ENCODE measurements at regions not wholly inside any gene's neighbourhood (a gene's known extent, or its start where the extent isn't known, plus 50 kb on each side); places are given as distances from the start of the nearest gene placed in this dataset.

DNA sequence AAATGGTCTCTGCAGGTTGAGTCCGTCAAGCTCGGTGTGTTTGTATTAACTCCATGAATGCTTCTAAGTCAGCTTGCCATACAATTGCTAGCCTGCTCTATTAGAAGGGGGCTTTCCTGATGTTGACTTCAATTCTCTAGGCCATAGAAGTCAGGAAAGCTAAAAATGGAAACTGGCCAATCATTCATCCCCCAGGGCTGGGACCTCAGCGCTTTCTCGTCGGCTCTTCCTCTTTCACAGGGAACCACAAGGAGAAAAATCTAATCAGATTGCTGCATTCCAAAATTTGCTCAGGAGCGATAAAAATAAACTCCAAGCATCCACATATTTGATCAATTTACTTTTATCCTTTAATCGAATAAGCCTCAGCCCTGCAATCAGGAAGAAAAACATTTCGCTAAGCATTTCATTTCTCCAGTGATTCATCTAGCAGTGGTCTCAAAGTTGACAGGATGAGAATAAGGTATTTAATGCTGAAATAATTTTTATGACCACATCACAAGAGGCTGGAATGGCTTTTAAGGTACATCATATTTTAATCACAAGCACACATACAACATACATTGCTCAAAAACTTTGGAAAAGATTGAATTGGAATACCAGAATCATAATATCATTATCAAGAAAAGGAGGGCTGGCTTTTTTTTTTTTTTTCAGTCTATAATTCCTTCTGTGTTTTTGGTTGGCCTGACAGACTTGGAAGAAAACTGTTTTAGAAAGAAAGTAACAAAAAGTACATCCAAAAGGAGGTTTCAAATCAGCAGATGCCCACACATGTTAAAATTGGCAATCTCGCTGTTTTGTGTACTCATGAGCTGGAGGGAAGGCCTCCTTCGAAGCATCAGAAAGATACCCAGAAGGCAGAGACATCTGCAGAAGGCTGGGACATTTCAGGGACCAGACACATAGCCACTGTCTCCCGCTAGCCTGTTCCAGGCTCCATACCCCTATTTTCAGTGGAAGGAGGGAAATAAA lies 316.3 kb downstream of the NUAK1 start:
- TF ChIP-seq SP1 (IDR thresholded peaks at IDR 0.05) (no peak), NFRKB (IDR thresholded peaks at IDR 0.05) (no peak), ARNT (IDR thresholded peaks at IDR 0.05) (no peak), SUZ12 (IDR thresholded peaks at IDR 0.05) (no peak)
- ChIA-PET POLR2A (no interaction called here), CTCF (no interaction called here)
- DNase-seq (ENCODE audit: extremely low spot score), result no peak

- TF ChIP-seq, protein P1, sequence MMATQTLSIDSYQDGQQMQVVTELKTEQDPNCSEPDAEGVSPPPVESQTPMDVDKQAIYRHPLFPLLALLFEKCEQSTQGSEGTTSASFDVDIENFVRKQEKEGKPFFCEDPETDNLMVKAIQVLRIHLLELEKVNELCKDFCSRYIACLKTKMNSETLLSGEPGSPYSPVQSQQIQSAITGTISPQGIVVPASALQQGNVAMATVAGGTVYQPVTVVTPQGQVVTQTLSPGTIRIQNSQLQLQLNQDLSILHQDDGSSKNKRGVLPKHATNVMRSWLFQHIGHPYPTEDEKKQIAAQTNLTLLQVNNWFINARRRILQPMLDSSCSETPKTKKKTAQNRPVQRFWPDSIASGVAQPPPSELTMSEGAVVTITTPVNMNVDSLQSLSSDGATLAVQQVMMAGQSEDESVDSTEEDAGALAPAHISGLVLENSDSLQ (IDR thresholded peaks at IDR 0.05), result no peak
- TF ChIP-seq FOXA1 (IDR thresholded peaks at IDR 0.05) (no peak), LEF1 (IDR thresholded peaks at IDR 0.05; ENCODE audit: borderline replicate concordance) (no peak), NFRKB (IDR thresholded peaks at IDR 0.05) (no peak), CTBP1 (IDR thresholded peaks at IDR 0.05; ENCODE audit: borderline replicate concordance) (no peak), SP1 (IDR thresholded peaks at IDR 0.05) (no peak), ZNF384 (IDR thresholded peaks at IDR 0.05) (no peak), HDGF (IDR thresholded peaks at IDR 0.05; ENCODE audit: borderline replicate concordance) (no peak), BHLHE40 (IDR thresholded peaks at IDR 0.05; ENCODE audit: borderline replicate concordance) (no peak), SUZ12 (IDR thresholded peaks at IDR 0.05) (no peak), ARNT (IDR thresholded peaks at IDR 0.05) (no peak), FOXK2 (IDR thresholded peaks at IDR 0.05) (no peak), L3MBTL2 (conservative IDR thresholded peaks at IDR 0.05) (no peak), FOXM1 (IDR thresholded peaks at IDR 0.05; ENCODE audit: borderline replicate concordance) (no peak), ELF4 (IDR thresholded peaks at IDR 0.05) (no peak), TARDBP (IDR thresholded peaks at IDR 0.05) (no peak)
- ChIA-PET POLR2A (no interaction called here), CTCF (no interaction called here)
- DNase-seq (ENCODE audit: extremely low spot score), result no peak
These were observed 314.9 kb downstream of the NUAK1 start for GRCh38 chr12:105823810-105824209.

DNA sequence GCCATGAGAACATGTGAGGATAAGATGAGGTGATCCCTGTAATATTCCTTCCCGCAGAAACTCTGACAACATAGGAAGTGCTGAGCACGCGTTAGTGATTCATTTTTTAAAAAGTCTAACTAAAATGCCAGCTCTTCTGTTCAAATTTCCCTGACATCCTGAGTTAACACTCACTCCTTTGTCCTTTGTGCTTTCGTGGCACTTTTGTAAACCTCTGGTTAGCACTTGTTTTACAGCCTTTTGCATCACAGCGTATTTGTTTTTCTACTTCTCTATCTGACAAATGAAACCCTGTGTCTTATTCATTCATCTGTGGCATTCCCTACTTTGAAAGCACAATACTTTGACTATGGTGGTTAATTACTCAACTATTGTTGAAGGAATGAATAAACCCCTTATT lies 313.6 kb downstream of the NUAK1 start:
- POLR2A ChIA-PET, result no interaction called here
- TF ChIP-seq SUZ12 (IDR thresholded peaks at IDR 0.05) (no peak), NFRKB (IDR thresholded peaks at IDR 0.05) (no peak)
- no peak for DNase-seq (ENCODE audit: extremely low spot score)
- CTCF ChIA-PET, result no interaction called here

DNA sequence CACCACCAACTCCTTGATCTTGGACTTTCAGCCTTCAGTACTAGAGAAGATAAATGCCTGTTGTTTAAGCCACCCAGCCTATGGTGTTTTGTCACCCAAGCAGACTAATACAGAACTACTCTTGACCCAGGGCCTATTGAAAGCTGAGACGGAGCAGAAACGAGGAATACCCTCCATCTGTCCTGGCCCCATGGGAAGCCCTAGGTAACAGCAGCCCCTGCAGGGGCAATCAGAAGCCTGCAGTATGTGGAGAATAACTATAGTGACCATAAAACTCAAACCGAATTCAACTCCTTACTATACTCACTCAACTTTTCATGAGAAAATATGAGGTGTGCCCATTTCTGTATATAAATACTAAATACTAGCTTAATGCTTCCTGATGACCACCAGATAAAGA lies 307.4 kb downstream of the NUAK1 start:
- TF ChIP-seq LEF1 (IDR thresholded peaks at IDR 0.05; ENCODE audit: borderline replicate concordance) (no peak), SP1 (IDR thresholded peaks at IDR 0.05) (no peak), TARDBP (IDR thresholded peaks at IDR 0.05) (no peak), FOXA1 (IDR thresholded peaks at IDR 0.05) (no peak), HDGF (IDR thresholded peaks at IDR 0.05; ENCODE audit: borderline replicate concordance) (no peak), NFRKB (IDR thresholded peaks at IDR 0.05) (no peak), ZNF384 (IDR thresholded peaks at IDR 0.05) (no peak), CTBP1 (IDR thresholded peaks at IDR 0.05; ENCODE audit: borderline replicate concordance) (no peak), L3MBTL2 (conservative IDR thresholded peaks at IDR 0.05) (no peak), ARNT (IDR thresholded peaks at IDR 0.05) (no peak), BHLHE40 (IDR thresholded peaks at IDR 0.05; ENCODE audit: borderline replicate concordance) (no peak), FOXM1 (IDR thresholded peaks at IDR 0.05; ENCODE audit: borderline replicate concordance) (no peak), FOXK2 (IDR thresholded peaks at IDR 0.05) (no peak), ELF4 (IDR thresholded peaks at IDR 0.05) (no peak), SUZ12 (IDR thresholded peaks at IDR 0.05) (no peak)
- TF ChIP-seq, protein P1 (IDR thresholded peaks at IDR 0.05), result no peak
- DNase-seq (ENCODE audit: extremely low spot score), result no peak
- POLR2A ChIA-PET, result no interaction called here
- CTCF ChIA-PET, result no interaction called here

DNA sequence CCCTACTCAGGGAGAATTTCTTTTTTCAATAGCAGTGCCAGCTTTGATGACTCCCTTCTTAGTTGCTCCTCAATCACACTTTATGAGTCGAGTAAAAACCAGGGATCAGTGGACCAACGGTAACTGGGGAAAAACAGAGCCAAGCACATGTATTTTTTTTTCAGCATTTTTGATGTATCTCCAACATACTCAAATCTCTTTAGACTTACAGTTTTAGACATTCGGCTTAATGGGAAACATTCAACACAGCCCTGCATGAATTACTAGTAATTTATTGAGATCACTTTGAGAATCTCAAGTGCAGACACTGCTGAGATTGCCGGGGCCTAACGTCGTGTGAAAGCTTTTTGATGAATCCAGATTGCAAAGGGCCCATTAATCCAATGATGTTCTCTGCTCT lies 306.7 kb downstream of the NUAK1 start:
- no peak for TF ChIP-seq NFRKB (IDR thresholded peaks at IDR 0.05)
- TF ChIP-seq TARDBP (IDR thresholded peaks at IDR 0.05), result no peak
- CTCF ChIA-PET, result no interaction called here
- no peak for DNase-seq (ENCODE audit: extremely low spot score)
- POLR2A ChIA-PET, result no interaction called here

- ChIA-PET POLR2A (no interaction called here), CTCF (no interaction called here)
- TF ChIP-seq BHLHE40 (IDR thresholded peaks at IDR 0.05; ENCODE audit: borderline replicate concordance) (no peak), LEF1 (IDR thresholded peaks at IDR 0.05; ENCODE audit: borderline replicate concordance) (no peak), ELF4 (IDR thresholded peaks at IDR 0.05) (no peak), FOXA1 (IDR thresholded peaks at IDR 0.05) (no peak), FOXK2 (IDR thresholded peaks at IDR 0.05) (no peak), TARDBP (IDR thresholded peaks at IDR 0.05) (no peak), L3MBTL2 (conservative IDR thresholded peaks at IDR 0.05) (no peak), ZNF384 (IDR thresholded peaks at IDR 0.05) (no peak), ARNT (IDR thresholded peaks at IDR 0.05) (no peak), SP1 (IDR thresholded peaks at IDR 0.05) (no peak), NFRKB (IDR thresholded peaks at IDR 0.05) (no peak), FOXM1 (IDR thresholded peaks at IDR 0.05; ENCODE audit: borderline replicate concordance) (no peak), SUZ12 (IDR thresholded peaks at IDR 0.05) (no peak)
- no peak for DNase-seq (ENCODE audit: extremely low spot score)
These were observed 305.9 kb downstream of the NUAK1 start for GRCh38 chr12:105832806-105833205.

GRCh38 chr12:105834496-105834895 lies 304.3 kb downstream of the NUAK1 start:
- no peak for TF ChIP-seq HDGF (IDR thresholded peaks at IDR 0.05; ENCODE audit: borderline replicate concordance)
- TF ChIP-seq FOXA1 (IDR thresholded peaks at IDR 0.05), result no peak
- TF ChIP-seq ELF4 (IDR thresholded peaks at IDR 0.05), result no peak
- TF ChIP-seq FOXK2 (IDR thresholded peaks at IDR 0.05), result no peak
- no peak for TF ChIP-seq TARDBP (IDR thresholded peaks at IDR 0.05)
- TF ChIP-seq, protein P1 (IDR thresholded peaks at IDR 0.05), result no peak
- no peak for TF ChIP-seq SUZ12 (IDR thresholded peaks at IDR 0.05)
- no peak for TF ChIP-seq LEF1 (IDR thresholded peaks at IDR 0.05; ENCODE audit: borderline replicate concordance)
- TF ChIP-seq ARNT (IDR thresholded peaks at IDR 0.05), result no peak
- TF ChIP-seq L3MBTL2 (conservative IDR thresholded peaks at IDR 0.05), result no peak
- no peak for TF ChIP-seq SP1 (IDR thresholded peaks at IDR 0.05)
- TF ChIP-seq BHLHE40 (IDR thresholded peaks at IDR 0.05; ENCODE audit: borderline replicate concordance), result no peak
- TF ChIP-seq FOXM1 (IDR thresholded peaks at IDR 0.05; ENCODE audit: borderline replicate concordance), result no peak
- TF ChIP-seq ZNF384 (IDR thresholded peaks at IDR 0.05), result no peak
- TF ChIP-seq CTBP1 (IDR thresholded peaks at IDR 0.05; ENCODE audit: borderline replicate concordance), result no peak
- no peak for TF ChIP-seq NFRKB (IDR thresholded peaks at IDR 0.05)
- CTCF ChIA-PET, result no interaction called here
- no peak for DNase-seq (ENCODE audit: extremely low spot score)
- POLR2A ChIA-PET, result no interaction called here
